OCI-LY3 (cell line): ENCODE measurements at regions not wholly inside any gene's neighbourhood (a gene's known extent, or its start where the extent isn't known, plus 50 kb on each side); places are given as distances from the start of the nearest gene placed in this dataset.

Source experiments
- H2AFZ ChIP-seq: fragments of 200-600, 300-600 bp; shearing (Covaris generic); 2 replicates; pipeline ENCODE4 v1.6.0; 2014; ENCODE audit warnings: antibody characterized with exemption, low read depth, low read length
- H3K27ac ChIP-seq: fragments of 200-600, 300-600 bp; sonication (generic); 2 replicates; pipeline ENCODE4 v1.5.1; 2014; ENCODE audit warnings: mild to moderate bottlenecking, low read length, moderate library complexity, mixed read lengths
- H3K27me3 ChIP-seq: fragments of 200-600, 300-600 bp; sonication (generic); 2 replicates; pipeline ENCODE4 v1.6.1; 2014; ENCODE audit warnings: low read depth, low read length, mixed read lengths
- H3K36me3 ChIP-seq: fragments of 200-600, 300-600 bp; sonication (generic); replicated peaks from 2 replicates; pipeline ENCODE3; 2014; ENCODE audit warnings: low read depth, low read length, mixed read lengths
- H3K4me1 ChIP-seq: fragments of 300-600, 200-600 bp; sonication (generic); 2 replicates; pipeline ENCODE4 v1.6.1; 2014; ENCODE audit warnings: low read length, mixed read lengths
- H3K4me2 ChIP-seq: fragments of 200-600, 300-600 bp; sonication (generic); 2 replicates; pipeline ENCODE4 v1.6.1; 2014; ENCODE audit warnings: low read length, mixed read lengths
- H3K4me3 ChIP-seq: fragments of 300-600, 200-600 bp; sonication (generic); 2 replicates; pipeline ENCODE4 v1.5.1; 2014; ENCODE audit warnings: antibody characterized with exemption, mild to moderate bottlenecking, low read length, moderate library complexity
- H3K79me2 ChIP-seq: fragments of 300-600, 200-600 bp; shearing (Covaris generic); 2 replicates; pipeline ENCODE4 v1.6.1; 2014; ENCODE audit warnings: mild to moderate bottlenecking, low read length, mixed read lengths
- H3K9ac ChIP-seq: fragments of 300-600, 200-600 bp; shearing (Covaris generic); 2 replicates; pipeline ENCODE4 v1.6.0; 2014; ENCODE audit warnings: mild to moderate bottlenecking, low read length, moderate library complexity
- H3K9me3 ChIP-seq: fragments of 200-600, 300-600 bp; shearing (Covaris generic); 2 replicates; pipeline ENCODE4 v1.6.1; 2014; ENCODE audit warnings: low read length, mixed read lengths; ENCODE audit not compliant: insufficient read depth
- H4K20me1 ChIP-seq: fragments of 200-600, 300-600 bp; sonication (generic); 2 replicates; pipeline ENCODE4 v1.6.1; 2016; ENCODE audit warnings: low read length, mixed read lengths; ENCODE audit not compliant: insufficient read depth
- EZH2phosphoT487 ChIP-seq: fragments of 200-600 bp; shearing (Covaris generic); IDR thresholded peaks from 2 replicates; pipeline ENCODE4 v1.6.1; 2018; ENCODE audit warnings: antibody characterized with exemption, mixed run types, low read depth
- TF ChIP-seq, protein P1 (sequence below): fragments of 200-600, 300-600 bp; sonication (generic); IDR thresholded peaks from 2 replicates; pipeline ENCODE4 v1.5.1; 2014; ENCODE audit warnings: antibody characterized with exemption, low read length, low read depth

DNA sequence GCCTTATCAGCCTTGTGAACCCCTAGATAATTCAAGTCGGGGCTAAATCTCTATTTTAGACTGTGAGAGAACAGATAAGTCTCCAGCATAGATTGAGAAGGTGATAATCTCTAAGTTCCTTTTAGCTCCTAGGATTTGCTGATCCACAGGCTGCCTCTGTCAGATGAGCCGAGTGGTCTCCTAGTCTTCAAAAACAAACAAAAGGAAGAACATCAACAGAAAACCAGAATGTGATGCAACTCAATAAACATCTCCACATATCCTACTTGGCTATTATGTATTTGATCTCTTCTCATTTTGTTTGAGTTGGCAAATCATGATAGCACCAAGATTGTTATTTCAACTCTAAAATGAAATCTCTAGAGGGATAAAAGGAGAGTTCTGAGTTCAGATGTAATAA lies 88.4 kb upstream of the SLC7A11 start:
- no peaks in the 10 kb centered on the region for H3K27me3 ChIP-seq
- H3K4me3 ChIP-seq = no peak overlapping the region
- H3K4me1 ChIP-seq = peaks cover 42% of the 10 kb centered on the region
- no peaks in the 10 kb centered on the region for H3K79me2 ChIP-seq
- TF ChIP-seq, protein P1, sequence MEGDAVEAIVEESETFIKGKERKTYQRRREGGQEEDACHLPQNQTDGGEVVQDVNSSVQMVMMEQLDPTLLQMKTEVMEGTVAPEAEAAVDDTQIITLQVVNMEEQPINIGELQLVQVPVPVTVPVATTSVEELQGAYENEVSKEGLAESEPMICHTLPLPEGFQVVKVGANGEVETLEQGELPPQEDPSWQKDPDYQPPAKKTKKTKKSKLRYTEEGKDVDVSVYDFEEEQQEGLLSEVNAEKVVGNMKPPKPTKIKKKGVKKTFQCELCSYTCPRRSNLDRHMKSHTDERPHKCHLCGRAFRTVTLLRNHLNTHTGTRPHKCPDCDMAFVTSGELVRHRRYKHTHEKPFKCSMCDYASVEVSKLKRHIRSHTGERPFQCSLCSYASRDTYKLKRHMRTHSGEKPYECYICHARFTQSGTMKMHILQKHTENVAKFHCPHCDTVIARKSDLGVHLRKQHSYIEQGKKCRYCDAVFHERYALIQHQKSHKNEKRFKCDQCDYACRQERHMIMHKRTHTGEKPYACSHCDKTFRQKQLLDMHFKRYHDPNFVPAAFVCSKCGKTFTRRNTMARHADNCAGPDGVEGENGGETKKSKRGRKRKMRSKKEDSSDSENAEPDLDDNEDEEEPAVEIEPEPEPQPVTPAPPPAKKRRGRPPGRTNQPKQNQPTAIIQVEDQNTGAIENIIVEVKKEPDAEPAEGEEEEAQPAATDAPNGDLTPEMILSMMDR = no peak
- TF ChIP-seq EZH2phosphoT487 = no peak
- H2AFZ ChIP-seq = no peak overlapping the region
- H3K9me3 ChIP-seq = peaks cover 13% of the 10 kb centered on the region
- no peak overlapping the region for H3K4me2 ChIP-seq
- peaks cover 13% of the 10 kb centered on the region for H3K36me3 ChIP-seq
- H3K27ac ChIP-seq = no peak overlapping the region
- H4K20me1 ChIP-seq = no peaks in the 10 kb centered on the region
- no peak overlapping the region for H3K9ac ChIP-seq

GRCh38 chr4:138329506-138330070 lies 87.4 kb upstream of the SLC7A11 start:
- TF ChIP-seq, protein P1 = no peak
- no peak for TF ChIP-seq EZH2phosphoT487
- H3K27me3 ChIP-seq = no peaks in the 10 kb centered on the region
- H3K79me2 ChIP-seq = no peaks in the 10 kb centered on the region
- H3K27ac ChIP-seq = peak overlapping the region; percentile 10
- peaks cover 13% of the 10 kb centered on the region for H3K36me3 ChIP-seq
- no peak overlapping the region for H3K9ac ChIP-seq
- H4K20me1 ChIP-seq = no peaks in the 10 kb centered on the region
- peaks cover 39% of the 10 kb centered on the region for H3K4me1 ChIP-seq
- peaks cover 13% of the 10 kb centered on the region for H3K9me3 ChIP-seq
- H3K4me3 ChIP-seq = no peak overlapping the region
- peak overlapping the region; percentile 35 for H3K4me2 ChIP-seq
- H2AFZ ChIP-seq = peak overlapping the region; percentile 49

DNA sequence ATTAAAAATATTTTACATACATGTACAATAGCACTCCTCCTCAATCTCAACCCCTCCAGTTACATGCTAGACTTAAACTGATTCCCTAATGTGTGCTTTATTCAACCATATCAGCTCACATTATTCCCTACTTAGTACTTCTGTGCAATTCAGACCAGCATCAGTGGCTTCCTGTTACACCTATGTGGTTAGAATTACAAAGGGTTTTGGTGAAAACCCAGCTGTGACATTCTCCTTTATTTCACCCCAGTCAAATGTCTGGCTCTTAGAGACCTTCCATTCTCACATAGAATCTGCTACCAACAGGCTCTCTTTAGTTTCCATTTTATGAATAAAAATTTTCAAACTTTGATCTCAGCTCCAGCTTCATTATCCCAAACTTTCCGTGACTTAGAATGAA lies 85.2 kb upstream of the SLC7A11 start:
- H2AFZ ChIP-seq = no peak overlapping the region
- H4K20me1 ChIP-seq = no peaks in the 10 kb centered on the region
- no peaks in the 10 kb centered on the region for H3K27me3 ChIP-seq
- H3K9ac ChIP-seq = no peak overlapping the region
- no peak for TF ChIP-seq EZH2phosphoT487
- TF ChIP-seq, protein P1 = no peak
- no peak overlapping the region for H3K27ac ChIP-seq
- no peak overlapping the region for H3K4me2 ChIP-seq
- H3K36me3 ChIP-seq = peaks cover 8% of the 10 kb centered on the region
- H3K9me3 ChIP-seq = peaks cover 13% of the 10 kb centered on the region
- H3K4me1 ChIP-seq = peaks cover 35% of the 10 kb centered on the region
- no peaks in the 10 kb centered on the region for H3K79me2 ChIP-seq
- no peak overlapping the region for H3K4me3 ChIP-seq

DNA sequence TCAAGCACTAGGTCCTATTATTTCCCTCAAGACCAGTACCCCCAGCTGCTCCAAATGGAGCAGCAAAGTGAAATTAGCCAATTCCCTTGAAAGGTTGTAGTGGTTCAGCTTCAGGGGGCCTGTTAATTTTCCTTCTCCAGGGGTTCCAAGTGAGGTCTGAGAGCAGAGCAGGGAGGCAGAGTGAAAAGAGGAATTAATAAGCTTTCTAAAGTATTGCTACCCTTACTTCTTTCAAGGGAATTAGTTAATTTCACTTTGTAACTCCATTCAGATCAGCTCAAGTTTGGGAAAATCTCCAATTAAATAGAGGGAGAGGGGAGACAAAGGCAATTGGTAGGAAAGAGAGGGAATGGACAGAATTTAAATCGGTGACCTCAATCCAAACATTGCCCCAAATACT lies 78.7 kb upstream of the SLC7A11 start:
- H3K4me2 ChIP-seq = peak overlapping the region; percentile 61

More for the DNA sequence above, 78.7 kb upstream of the SLC7A11 start:
- no peaks in the 10 kb centered on the region for H3K9me3 ChIP-seq
- no peaks in the 10 kb centered on the region for H3K36me3 ChIP-seq
- H2AFZ ChIP-seq = no peak overlapping the region
- no peaks in the 10 kb centered on the region for H4K20me1 ChIP-seq
- peaks cover 20% of the 10 kb centered on the region for H3K4me1 ChIP-seq
- H3K27me3 ChIP-seq = no peaks in the 10 kb centered on the region
- H3K4me3 ChIP-seq = no peak overlapping the region
- no peak overlapping the region for H3K9ac ChIP-seq
- H3K27ac ChIP-seq = 0 out of 2 replicates have a peak overlapping the region, but pooled peaks have one; percentile 59
- no peak for TF ChIP-seq EZH2phosphoT487
- TF ChIP-seq, protein P1 = no peak
- no peaks in the 10 kb centered on the region for H3K79me2 ChIP-seq
